Heart left ventricle (tissue), 13 donors: ENCODE measurements at regions not wholly inside any gene's neighbourhood (a gene's known extent, or its start where the extent isn't known, plus 50 kb on each side); places are given as distances from the start of the nearest gene placed in this dataset.

ENCODE experiments used
- POLR2A ChIP-seq, 2 donors: fragments of 450-650 bp; IDR thresholded peaks; one replicate each; pipeline ENCODE4 v1.6.1; 2017; ENCODE audit warnings: antibody characterized with exemption in 2 of 2, mild to moderate bottlenecking in 2 of 2, moderate library complexity in 2 of 2
- TF ChIP-seq, protein P1 (sequence below), 12 donors: fragments of 200-600 bp; sonication (generic) in 4 of 12; IDR thresholded peaks; one replicate each; pipeline versions ENCODE4 v1.5.0 to v1.8.0; 2018 to 2022; ENCODE audit warnings: antibody characterized with exemption in 12 of 12, mild to moderate bottlenecking in 5 of 12
- donor health status: ischemic (EF 13 %, LVEDD 7.1; RV severe dilation, severe dysfunction).
- donor health status: DM: no; HTN: yes; CAD: no.
- donor health status: DM: no; HTN: no; CAD: no.
- donor health status: ischemic (EF 25% LVEDD 6.9; RV normal size, moderate dysfunction).
- donor health status: ischemic (EF 25% LVEDD 5.7; RV mildly dilated, moderate dysfunction).
- donor health status: ischemic (EF 35%, LVEDD 5.7; RV mildly dilated, moderate dysfunction).
- donor health status: nonischemic (EF 11% LVEDD 7.7; RV severe dilation, severe dysfunction).
- donor health status: DM: yes; HTN: yes; CAD: no.
- donor health status: PGD.
- donor health status: ischemic (EF 29% LVEDD 5.4; RV normal size, mild dysfunction).
- donor health status: nonischemic (EF 23%, LVEDD 6.1; RV moderate dilation, normal function).

- TF ChIP-seq, protein P1, sequence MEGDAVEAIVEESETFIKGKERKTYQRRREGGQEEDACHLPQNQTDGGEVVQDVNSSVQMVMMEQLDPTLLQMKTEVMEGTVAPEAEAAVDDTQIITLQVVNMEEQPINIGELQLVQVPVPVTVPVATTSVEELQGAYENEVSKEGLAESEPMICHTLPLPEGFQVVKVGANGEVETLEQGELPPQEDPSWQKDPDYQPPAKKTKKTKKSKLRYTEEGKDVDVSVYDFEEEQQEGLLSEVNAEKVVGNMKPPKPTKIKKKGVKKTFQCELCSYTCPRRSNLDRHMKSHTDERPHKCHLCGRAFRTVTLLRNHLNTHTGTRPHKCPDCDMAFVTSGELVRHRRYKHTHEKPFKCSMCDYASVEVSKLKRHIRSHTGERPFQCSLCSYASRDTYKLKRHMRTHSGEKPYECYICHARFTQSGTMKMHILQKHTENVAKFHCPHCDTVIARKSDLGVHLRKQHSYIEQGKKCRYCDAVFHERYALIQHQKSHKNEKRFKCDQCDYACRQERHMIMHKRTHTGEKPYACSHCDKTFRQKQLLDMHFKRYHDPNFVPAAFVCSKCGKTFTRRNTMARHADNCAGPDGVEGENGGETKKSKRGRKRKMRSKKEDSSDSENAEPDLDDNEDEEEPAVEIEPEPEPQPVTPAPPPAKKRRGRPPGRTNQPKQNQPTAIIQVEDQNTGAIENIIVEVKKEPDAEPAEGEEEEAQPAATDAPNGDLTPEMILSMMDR (IDR thresholded peaks at IDR 0.05): no peak
- TF ChIP-seq POLR2A (IDR thresholded peaks at IDR 0.05): no peak
Measured at GRCh38 chr2:88252111-88252510, 82.0 kb downstream of the THNSL2 start.
